ENCODE measurements at regions not wholly inside any gene's neighbourhood (a gene's known extent, or its start where the extent isn't known, plus 50 kb on each side); places are given as distances from the start of the nearest gene placed in this dataset.
A peak's percentile ranks its signal among the peaks of the same experiment; 100 is the strongest.

GRCh38 chr20:24763386-24764026, 185.6 kb upstream of the CST7 start:
- DNase-seq, result no peak

GRCh38 chr20:24764027-24764793, 184.9 kb upstream of the CST7 start:
- DNase-seq, result no peak

- DNase-seq, result no peak
Measured at GRCh38 chr20:24764794-24765202, 184.3 kb upstream of the CST7 start.

GRCh38 chr20:24765316-24766142, 183.5 kb upstream of the CST7 start:
- no peak for DNase-seq

- DNase-seq, result no peak
Measured at GRCh38 chr20:24766143-24766527, 182.9 kb upstream of the CST7 start.

- DNase-seq, result no peak
Measured at GRCh38 chr20:24766826-24767622, 182.0 kb upstream of the CST7 start.

- DNase-seq, result no peak
Measured at GRCh38 chr20:24767623-24768100, 181.4 kb upstream of the CST7 start.

GRCh38 chr20:24768201-24768636, 180.8 kb upstream of the CST7 start:
- no peak for DNase-seq

GRCh38 chr20:24768713-24769601, 180.1 kb upstream of the CST7 start:
- no peak for DNase-seq

- DNase-seq, result no peak
Measured at GRCh38 chr20:24769878-24770627, 179.0 kb upstream of the CST7 start.

GRCh38 chr20:24770628-24771541, 178.2 kb upstream of the CST7 start:
- no peak for DNase-seq

GRCh38 chr20:24771542-24772061, 177.5 kb upstream of the CST7 start:
- no peak for DNase-seq

GRCh38 chr20:24772667-24773066, 176.4 kb upstream of the CST7 start:
- DNase-seq, result no peak

GRCh38 chr20:24773168-24773567, 175.9 kb upstream of the CST7 start:
- DNase-seq, result no peak

- DNase-seq, result no peak
Measured at GRCh38 chr20:24773751-24774201, 175.3 kb upstream of the CST7 start.

GRCh38 chr20:24775966-24776365, 173.1 kb upstream of the CST7 start:
- DNase-seq, result no peak

- DNase-seq, result no peak
Measured at GRCh38 chr20:24776755-24777271, 172.3 kb upstream of the CST7 start.

GRCh38 chr20:24777746-24778145, 171.3 kb upstream of the CST7 start:
- peak; percentile 45 for DNase-seq

- DNase-seq, result no peak
Measured at GRCh38 chr20:24778585-24779031, 170.5 kb upstream of the CST7 start.
